ENCODE measurements at regions not wholly inside any gene's neighbourhood (a gene's known extent, or its start where the extent isn't known, plus 50 kb on each side); places are given as distances from the start of the nearest gene placed in this dataset.

DNA sequence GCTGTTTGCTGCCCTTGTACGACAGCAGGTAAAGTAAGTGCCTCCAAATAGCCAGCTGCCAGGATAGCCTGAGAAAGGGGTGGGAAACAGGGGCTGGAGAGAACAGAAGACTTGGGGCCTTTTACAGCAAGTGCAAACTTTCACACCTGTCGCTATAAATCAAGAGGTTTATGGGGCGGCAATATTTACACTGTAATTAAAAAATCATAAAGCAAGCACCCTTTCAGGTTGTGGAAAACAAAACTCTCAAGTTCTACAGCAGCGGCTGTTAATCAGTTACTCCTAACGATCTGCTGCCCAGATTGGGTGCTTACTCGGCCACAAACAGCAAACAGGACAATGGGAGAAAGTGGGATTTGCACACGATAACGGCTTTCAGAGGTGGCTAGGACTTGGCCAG is 359.5 kb upstream of the ETAA1 start:
- no peak overlapping the region for H3K4me3 ChIP-seq (ENCODE audit: low read length)
- no peak for DNase-seq (ENCODE audit: low read depth)
- TF ChIP-seq, protein P1, sequence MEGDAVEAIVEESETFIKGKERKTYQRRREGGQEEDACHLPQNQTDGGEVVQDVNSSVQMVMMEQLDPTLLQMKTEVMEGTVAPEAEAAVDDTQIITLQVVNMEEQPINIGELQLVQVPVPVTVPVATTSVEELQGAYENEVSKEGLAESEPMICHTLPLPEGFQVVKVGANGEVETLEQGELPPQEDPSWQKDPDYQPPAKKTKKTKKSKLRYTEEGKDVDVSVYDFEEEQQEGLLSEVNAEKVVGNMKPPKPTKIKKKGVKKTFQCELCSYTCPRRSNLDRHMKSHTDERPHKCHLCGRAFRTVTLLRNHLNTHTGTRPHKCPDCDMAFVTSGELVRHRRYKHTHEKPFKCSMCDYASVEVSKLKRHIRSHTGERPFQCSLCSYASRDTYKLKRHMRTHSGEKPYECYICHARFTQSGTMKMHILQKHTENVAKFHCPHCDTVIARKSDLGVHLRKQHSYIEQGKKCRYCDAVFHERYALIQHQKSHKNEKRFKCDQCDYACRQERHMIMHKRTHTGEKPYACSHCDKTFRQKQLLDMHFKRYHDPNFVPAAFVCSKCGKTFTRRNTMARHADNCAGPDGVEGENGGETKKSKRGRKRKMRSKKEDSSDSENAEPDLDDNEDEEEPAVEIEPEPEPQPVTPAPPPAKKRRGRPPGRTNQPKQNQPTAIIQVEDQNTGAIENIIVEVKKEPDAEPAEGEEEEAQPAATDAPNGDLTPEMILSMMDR (conservative IDR thresholded peaks at IDR 0.05; ENCODE audit: low read length): no peak

DNA sequence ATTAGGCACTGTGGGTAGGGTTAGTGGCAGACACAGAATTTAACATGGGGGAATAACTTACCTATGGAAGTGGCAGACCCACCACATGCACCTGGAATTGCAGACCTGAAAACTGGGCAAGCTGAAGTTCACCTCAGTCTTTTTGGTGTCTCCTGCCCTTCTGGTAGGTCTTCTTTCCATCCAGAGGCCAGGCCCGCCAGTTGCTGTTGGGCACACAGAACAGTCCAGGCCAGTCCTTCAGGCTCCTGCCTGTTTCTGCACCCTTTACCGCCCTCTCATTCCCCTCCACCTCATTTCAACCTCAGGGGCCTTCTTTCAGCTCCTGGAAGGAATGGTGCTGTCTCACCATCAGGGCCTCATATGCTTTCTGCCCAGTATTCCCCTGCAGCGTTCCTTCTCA is 358.9 kb upstream of the ETAA1 start:
- no peak for DNase-seq (ENCODE audit: low read depth)
- TF ChIP-seq, protein P1 (conservative IDR thresholded peaks at IDR 0.05; ENCODE audit: low read length): no peak
- H3K4me3 ChIP-seq (ENCODE audit: low read length): no peak overlapping the region

DNA sequence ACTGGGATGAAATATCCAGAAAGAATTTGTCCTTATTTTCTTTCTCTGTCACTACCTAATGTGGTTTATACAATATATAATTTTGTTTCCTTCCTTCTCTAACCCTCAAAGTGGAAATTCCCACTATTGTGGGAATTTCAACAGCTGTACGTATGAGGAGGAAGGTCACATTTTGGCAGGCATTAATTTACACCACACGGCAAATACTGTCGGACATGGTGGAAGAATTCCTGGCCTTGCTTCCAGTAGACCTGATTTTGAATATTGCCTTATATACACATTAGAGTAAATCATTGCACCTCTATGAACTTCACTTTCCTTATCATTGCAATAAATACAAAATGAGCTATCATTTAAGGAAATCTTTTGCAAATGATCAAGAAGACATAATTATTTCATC is 358.1 kb upstream of the ETAA1 start:
- DNase-seq (ENCODE audit: low read depth): no peak
- H3K4me3 ChIP-seq (ENCODE audit: low read length): no peak overlapping the region
- TF ChIP-seq, protein P1 (conservative IDR thresholded peaks at IDR 0.05; ENCODE audit: low read length): no peak

DNA sequence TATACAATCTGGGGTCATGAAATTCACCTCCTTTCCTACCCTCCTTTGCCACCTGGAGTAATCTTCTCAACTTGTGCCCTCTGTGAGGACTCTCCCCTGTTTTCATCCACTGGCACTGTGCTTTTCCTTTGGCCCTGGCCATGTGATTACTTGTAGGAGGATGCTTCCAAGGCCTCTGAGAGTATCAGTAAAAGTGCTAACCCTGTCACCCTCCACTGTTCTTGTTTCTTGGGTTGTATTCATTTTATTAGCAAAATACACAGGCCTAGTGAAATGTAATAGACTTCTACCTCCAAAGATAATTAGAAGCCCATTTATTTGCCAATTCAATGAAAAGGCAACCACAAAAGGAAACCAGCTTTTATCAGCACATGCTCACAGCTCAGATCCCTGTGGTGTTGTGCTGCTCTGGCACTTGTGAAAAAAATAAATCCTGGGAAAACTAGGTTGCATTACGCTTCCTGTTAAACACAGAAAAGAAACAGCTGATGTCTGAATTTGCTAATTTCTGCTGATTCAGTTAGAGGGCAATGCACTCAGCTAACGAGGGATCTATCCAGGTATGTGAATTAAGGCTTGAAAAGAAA is 357.5 kb upstream of the ETAA1 start:
- no peak for DNase-seq (ENCODE audit: low read depth)
- TF ChIP-seq, protein P1 (conservative IDR thresholded peaks at IDR 0.05; ENCODE audit: low read length): no peak
- H3K4me3 ChIP-seq (ENCODE audit: low read length): no peak overlapping the region

DNA sequence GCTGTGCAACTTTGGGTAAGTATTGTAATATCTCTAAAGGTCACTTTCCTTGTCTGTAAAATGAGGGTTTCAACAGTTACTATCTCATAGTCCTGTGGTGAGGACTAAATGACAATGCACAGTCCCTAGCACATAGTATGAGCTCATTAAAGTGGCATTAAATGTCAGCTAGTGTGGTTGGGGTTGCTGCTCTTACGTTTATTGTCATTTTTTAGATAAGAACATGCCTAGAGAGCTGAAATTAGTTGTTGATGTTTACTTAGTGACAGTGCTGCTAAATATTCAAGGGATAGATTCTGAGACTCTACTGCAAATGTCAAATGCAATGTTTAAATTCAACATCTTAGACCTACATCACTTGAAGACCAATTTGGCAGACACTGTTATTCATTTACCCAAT is 356.1 kb upstream of the ETAA1 start:
- TF ChIP-seq, protein P1 (conservative IDR thresholded peaks at IDR 0.05; ENCODE audit: low read length): no peak
- H3K4me3 ChIP-seq (ENCODE audit: low read length): no peak overlapping the region
- DNase-seq (ENCODE audit: low read depth): no peak

DNA sequence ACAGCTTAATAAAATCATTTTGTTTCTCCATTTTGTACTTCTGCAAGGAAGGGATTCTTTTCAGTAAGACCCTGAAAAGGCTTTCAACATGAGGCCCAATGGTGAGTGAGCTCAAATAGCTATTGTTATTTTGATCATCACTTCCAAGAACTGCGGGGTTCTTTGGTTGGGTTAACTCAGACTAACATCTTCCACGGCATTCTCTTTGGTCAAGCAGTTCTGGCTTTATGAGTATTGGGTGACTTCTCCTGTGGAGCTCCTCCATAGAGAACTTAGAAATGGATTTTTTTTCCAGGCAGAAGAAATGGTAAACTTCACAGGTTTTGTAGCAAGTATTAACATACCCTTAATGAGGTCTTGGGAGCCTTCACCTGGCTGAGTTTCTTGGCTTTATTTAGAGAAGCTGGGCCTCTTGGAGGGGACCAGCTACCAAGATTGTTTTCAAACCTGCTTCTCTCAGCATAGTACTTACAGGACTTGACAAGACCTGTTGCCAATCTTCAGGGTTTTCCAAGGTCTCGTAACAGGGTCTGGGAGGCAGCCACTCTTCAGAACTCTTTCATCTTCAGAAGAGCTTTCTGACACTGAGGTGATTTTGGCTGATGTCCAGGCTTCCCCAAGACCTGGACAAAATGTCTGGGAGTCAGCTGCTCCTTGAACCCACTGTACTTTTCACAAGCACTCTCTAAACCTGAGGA is 353.2 kb upstream of the ETAA1 start:
- H3K4me3 ChIP-seq (ENCODE audit: low read length): no peak overlapping the region
- no peak for DNase-seq (ENCODE audit: low read depth)
- TF ChIP-seq, protein P1 (conservative IDR thresholded peaks at IDR 0.05; ENCODE audit: low read length): no peak

DNA sequence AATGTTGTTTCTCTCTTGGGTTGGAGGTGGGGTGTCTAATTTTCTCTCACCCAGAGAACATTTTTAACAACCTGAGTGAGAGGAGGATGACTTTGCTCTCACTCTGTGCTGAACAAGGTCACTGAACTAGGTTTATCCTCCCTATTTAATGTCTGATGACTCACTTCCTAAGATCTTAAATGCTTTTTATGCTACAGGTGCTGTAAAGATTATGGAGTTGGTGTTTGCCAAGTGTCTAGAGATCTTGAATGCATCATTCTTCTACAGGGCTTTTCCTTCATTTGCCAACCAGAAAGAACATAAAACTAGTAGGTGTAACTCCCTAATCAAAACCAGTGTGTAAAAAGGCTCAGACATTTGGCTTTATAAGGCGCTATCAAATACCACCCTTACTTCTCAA is 350.5 kb upstream of the ETAA1 start:
- TF ChIP-seq, protein P1 (conservative IDR thresholded peaks at IDR 0.05; ENCODE audit: low read length): no peak
- H3K4me3 ChIP-seq (ENCODE audit: low read length): no peak overlapping the region
- DNase-seq (ENCODE audit: low read depth): no peak

All from AG10803 (cell line).